ENCODE measurements at regions not wholly inside any gene's neighbourhood (a gene's known extent, or its start where the extent isn't known, plus 50 kb on each side); places are given as distances from the start of the nearest gene placed in this dataset.

DNA sequence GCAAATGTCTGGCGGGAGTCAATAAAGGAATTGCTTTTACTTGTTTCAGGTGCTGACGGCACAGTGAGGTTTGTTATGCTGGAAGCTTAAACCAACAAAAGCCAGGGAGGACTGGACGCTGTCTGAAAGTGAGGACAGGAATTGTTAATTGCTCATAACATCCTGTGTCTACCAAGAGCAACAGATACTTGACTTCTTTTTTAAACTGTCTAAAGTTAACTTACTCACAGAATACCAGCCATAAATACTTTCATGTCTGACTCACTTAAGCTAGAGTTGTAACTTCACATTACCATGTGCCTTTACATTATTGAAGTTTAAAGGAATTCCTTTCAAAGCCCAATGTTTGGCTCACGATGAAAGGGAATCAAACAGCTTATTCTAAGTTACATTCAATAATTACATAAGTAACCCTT is 252.7 kb upstream of the SHH start:
- TF ChIP-seq SUZ12 (IDR thresholded peaks at IDR 0.05; ENCODE audit: extremely low read depth, insufficient read depth, insufficient read length) (no peak), YY1 (IDR thresholded peaks at IDR 0.05; ENCODE audit: insufficient read depth, insufficient read length) (no peak)
